Fibroblast of gingiva (primary cell): ENCODE measurements at regions not wholly inside any gene's neighbourhood (a gene's known extent, or its start where the extent isn't known, plus 50 kb on each side); places are given as distances from the start of the nearest gene placed in this dataset.
"Not testable (repeated sequence)": the region's sequence is repeated elsewhere in the genome, so short reads cannot be mapped to it uniquely, and the experiment has no call there.

Experiments used
- DNase-seq: peaks from one replicate; pipeline ENCODE4 v3.0.0-alpha.2; 2011; ENCODE audit warnings: low read depth

- peak; percentile 65 for DNase-seq
These were observed 95.2 kb upstream of the PCED1B start for GRCh38 chr12:46983959-46984841.

- no peak for DNase-seq
These were observed 93.6 kb upstream of the PCED1B start for GRCh38 chr12:46985816-46986215.

GRCh38 chr12:46988122-46988521 lies 91.3 kb upstream of the PCED1B start:
- DNase-seq: not testable (repeated sequence)

GRCh38 chr12:46990211-46990610 lies 89.2 kb upstream of the PCED1B start:
- no peak for DNase-seq

GRCh38 chr12:46992051-46992450 lies 87.4 kb upstream of the PCED1B start:
- not testable (repeated sequence) for DNase-seq

GRCh38 chr12:46998811-46999368 lies 80.5 kb upstream of the PCED1B start:
- peak; percentile 48 for DNase-seq

- no peak for DNase-seq
These were observed 74.8 kb upstream of the PCED1B start for GRCh38 chr12:47004634-47005033.

GRCh38 chr12:47007048-47007447 lies 72.4 kb upstream of the PCED1B start:
- DNase-seq: no peak

GRCh38 chr12:47012552-47012951 lies 66.9 kb upstream of the PCED1B start:
- DNase-seq: no peak

- DNase-seq: peak; percentile 29
These were observed 64.9 kb upstream of the PCED1B start for GRCh38 chr12:47014474-47014873.

GRCh38 chr12:47015381-47015780 lies 64.0 kb upstream of the PCED1B start:
- no peak for DNase-seq

- no peak for DNase-seq
These were observed 62.2 kb upstream of the PCED1B start for GRCh38 chr12:47017041-47017713.

- DNase-seq: no peak
These were observed 61.4 kb upstream of the PCED1B start for GRCh38 chr12:47017901-47018475.

GRCh38 chr12:47020211-47020821 lies 59.1 kb upstream of the PCED1B start:
- peak; percentile 26 for DNase-seq

- DNase-seq: peak; percentile 80
These were observed 58.1 kb upstream of the PCED1B start for GRCh38 chr12:47021298-47021697.

- peak; percentile 52 for DNase-seq
These were observed 57.1 kb upstream of the PCED1B start for GRCh38 chr12:47022296-47022695.

GRCh38 chr12:47023311-47023710 lies 56.1 kb upstream of the PCED1B start:
- DNase-seq: no peak

GRCh38 chr12:47023953-47024352 lies 55.5 kb upstream of the PCED1B start:
- no peak for DNase-seq

- no peak for DNase-seq
These were observed 55.0 kb upstream of the PCED1B start for GRCh38 chr12:47024463-47024862.

GRCh38 chr12:47025349-47025748 lies 54.1 kb upstream of the PCED1B start:
- no peak for DNase-seq

GRCh38 chr12:47025798-47026197 lies 53.6 kb upstream of the PCED1B start:
- DNase-seq: no peak

- no peak for DNase-seq
These were observed 53.1 kb upstream of the PCED1B start for GRCh38 chr12:47026291-47026690.
